Ishikawa (cell line): ENCODE measurements at regions not wholly inside any gene's neighbourhood (a gene's known extent, or its start where the extent isn't known, plus 50 kb on each side); places are given as distances from the start of the nearest gene placed in this dataset.

Experiments
- CEBPB ChIP-seq: IDR thresholded peaks from 2 replicates; pipeline ENCODE4 v1.6.1; 2012
- REST ChIP-seq: IDR thresholded peaks from 2 replicates; pipeline ENCODE4 v1.6.1; 2012; ENCODE audit warnings: low read depth, mild to moderate bottlenecking

GRCh38 chr2:122021941-122022340 is 266.5 kb downstream of the TSN start:
- TF ChIP-seq REST: no peak
- no peak for TF ChIP-seq CEBPB
